ENCODE measurements at regions not wholly inside any gene's neighbourhood (a gene's known extent, or its start where the extent isn't known, plus 50 kb on each side); places are given as distances from the start of the nearest gene placed in this dataset.

DNA sequence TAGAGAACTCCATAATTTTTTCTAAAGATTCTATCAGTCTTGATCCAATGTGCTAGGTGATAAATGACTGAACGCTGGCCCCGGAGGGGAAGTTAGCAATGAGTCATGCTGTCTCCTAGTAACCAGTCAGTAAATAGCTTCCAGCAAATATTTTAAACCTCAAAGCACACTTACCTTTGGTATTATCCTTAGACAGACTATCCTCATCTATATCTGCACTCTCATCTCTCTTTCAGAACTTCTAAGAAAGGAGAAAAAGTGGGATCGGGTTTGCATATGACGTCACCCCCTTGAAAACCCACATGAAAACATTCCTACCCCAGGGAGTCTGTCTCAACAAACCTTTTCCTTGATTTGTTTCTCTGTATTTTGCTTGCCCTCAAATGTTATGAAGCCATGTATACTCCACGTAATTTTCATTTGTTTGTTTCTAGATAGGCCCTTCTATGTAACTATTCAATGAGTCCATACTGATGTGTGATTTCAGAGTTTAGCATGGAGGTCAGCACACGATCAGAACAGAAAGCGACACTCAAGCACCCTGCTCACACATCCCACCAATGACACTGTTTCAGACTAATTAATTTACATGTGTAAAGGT is 174.9 kb upstream of the NRP1 start:
- peaks cover 20% of the 10 kb centered on the region for H3K4me1 Mint-ChIP-seq
- H3K9me3 Mint-ChIP-seq = peaks cover 8% of the 10 kb centered on the region
- H3K27ac Mint-ChIP-seq = peak overlapping the region; percentile 38 to 81 (median 46)
- no peaks in the 10 kb centered on the region for H3K27me3 Mint-ChIP-seq (ENCODE audit: low read depth)
- no peaks in the 10 kb centered on the region for H3K36me3 Mint-ChIP-seq (ENCODE audit: low read depth)
- TF ChIP-seq, protein P1, sequence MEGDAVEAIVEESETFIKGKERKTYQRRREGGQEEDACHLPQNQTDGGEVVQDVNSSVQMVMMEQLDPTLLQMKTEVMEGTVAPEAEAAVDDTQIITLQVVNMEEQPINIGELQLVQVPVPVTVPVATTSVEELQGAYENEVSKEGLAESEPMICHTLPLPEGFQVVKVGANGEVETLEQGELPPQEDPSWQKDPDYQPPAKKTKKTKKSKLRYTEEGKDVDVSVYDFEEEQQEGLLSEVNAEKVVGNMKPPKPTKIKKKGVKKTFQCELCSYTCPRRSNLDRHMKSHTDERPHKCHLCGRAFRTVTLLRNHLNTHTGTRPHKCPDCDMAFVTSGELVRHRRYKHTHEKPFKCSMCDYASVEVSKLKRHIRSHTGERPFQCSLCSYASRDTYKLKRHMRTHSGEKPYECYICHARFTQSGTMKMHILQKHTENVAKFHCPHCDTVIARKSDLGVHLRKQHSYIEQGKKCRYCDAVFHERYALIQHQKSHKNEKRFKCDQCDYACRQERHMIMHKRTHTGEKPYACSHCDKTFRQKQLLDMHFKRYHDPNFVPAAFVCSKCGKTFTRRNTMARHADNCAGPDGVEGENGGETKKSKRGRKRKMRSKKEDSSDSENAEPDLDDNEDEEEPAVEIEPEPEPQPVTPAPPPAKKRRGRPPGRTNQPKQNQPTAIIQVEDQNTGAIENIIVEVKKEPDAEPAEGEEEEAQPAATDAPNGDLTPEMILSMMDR (IDR thresholded peaks at IDR 0.05; ENCODE audit: unreplicated experiment in 3 of 3) = no peak
- H3K4me3 Mint-ChIP-seq = no peak overlapping the region

DNA sequence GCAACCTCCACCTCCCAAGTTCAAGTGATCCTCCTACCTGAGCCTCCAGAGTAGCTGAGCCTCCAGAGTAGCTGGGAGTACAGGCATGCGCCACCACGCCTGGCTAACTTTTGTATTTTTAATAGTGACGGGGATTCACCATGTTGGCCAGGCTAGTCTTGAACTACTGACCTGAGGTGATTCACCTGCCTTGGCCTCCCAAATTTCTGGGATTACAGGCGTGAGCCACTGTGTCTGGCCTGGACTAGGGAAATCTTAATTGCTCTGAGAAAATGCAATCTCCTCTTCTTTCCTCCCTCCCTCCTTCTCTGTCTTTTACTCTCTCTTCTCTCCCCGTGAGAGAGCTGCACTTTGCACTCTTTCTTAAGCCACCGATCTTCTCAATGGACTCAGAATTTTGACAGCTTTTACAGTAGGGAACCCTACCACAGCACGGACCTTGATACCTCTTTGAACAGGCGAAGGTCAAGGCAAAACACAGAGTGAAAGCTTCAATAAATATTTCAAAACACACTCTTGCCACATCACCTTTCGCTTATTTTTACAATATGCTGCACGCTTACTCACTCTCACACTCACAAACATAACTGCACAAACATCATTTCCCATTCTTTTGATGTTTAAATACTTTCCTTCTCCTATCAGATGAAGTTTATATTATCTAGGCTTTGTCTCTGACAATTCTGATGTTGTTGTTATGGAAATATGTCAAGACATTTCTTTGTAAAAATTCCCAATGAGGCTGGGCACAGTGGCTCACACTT is 173.4 kb upstream of the NRP1 start:
- no peaks in the 10 kb centered on the region for H3K36me3 Mint-ChIP-seq (ENCODE audit: low read depth)
- TF ChIP-seq, protein P1 (IDR thresholded peaks at IDR 0.05; ENCODE audit: unreplicated experiment in 3 of 3) = no peak
- H3K27me3 Mint-ChIP-seq (ENCODE audit: low read depth) = no peaks in the 10 kb centered on the region
- peaks cover 14% of the 10 kb centered on the region for H3K9me3 Mint-ChIP-seq
- no peak overlapping the region for H3K4me3 Mint-ChIP-seq
- no peak overlapping the region for H3K27ac Mint-ChIP-seq
- peaks cover 20% of the 10 kb centered on the region for H3K4me1 Mint-ChIP-seq

GRCh38 chr10:33506838-33507661 is 172.6 kb upstream of the NRP1 start:
- no peak overlapping the region for H3K4me3 Mint-ChIP-seq
- peaks cover 4% of the 10 kb centered on the region for H3K36me3 Mint-ChIP-seq (ENCODE audit: low read depth)
- peaks cover 5% of the 10 kb centered on the region for H3K27me3 Mint-ChIP-seq (ENCODE audit: low read depth)
- TF ChIP-seq, protein P1 (IDR thresholded peaks at IDR 0.05; ENCODE audit: unreplicated experiment in 3 of 3) = no peak
- peaks cover 20% of the 10 kb centered on the region for H3K4me1 Mint-ChIP-seq
- peak overlapping the region in 1 of 3 experiments; percentile 2 for H3K27ac Mint-ChIP-seq
- H3K9me3 Mint-ChIP-seq = peaks cover 20% of the 10 kb centered on the region

GRCh38 chr10:33506391-33506790 is 171.9 kb upstream of the NRP1 start:
- Mint-ChIP-seq H3K27ac (peak overlapping the region in 1 of 3 experiments; percentile 2), H3K9me3 (peaks cover 23% of the 10 kb centered on the region), H3K27me3 (ENCODE audit: low read depth) (peaks cover 5% of the 10 kb centered on the region), H3K36me3 (ENCODE audit: low read depth) (peaks cover 4% of the 10 kb centered on the region), H3K4me3 (no peak overlapping the region), H3K4me1 (peaks cover 20% of the 10 kb centered on the region)
- TF ChIP-seq, protein P1 (IDR thresholded peaks at IDR 0.05; ENCODE audit: unreplicated experiment in 3 of 3) = no peak

DNA sequence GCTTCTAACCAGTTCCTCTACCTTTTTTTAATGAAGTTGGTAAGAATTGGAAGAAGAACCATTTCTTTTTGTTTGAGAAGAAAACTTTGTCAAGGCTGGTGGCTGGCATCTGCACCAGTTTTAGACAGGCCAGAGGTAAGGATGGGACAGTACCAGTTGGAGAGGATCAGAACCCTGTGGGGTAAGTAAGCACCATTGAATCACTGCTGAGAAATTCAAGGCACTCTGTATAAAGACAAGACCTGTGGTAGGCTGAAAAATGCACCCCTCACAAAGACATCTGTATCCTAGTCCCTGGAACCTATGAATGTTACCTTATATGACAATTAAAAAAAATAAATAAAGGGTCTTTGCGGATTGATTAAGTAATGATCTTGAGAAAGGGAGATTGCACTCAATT is 166.7 kb upstream of the NRP1 start:
- Mint-ChIP-seq H3K9me3 (peaks cover 27% of the 10 kb centered on the region), H3K4me1 (peaks cover 23% of the 10 kb centered on the region), H3K27ac (no peak overlapping the region), H3K4me3 (no peak overlapping the region), H3K36me3 (ENCODE audit: low read depth) (peaks cover 12% of the 10 kb centered on the region), H3K27me3 (ENCODE audit: low read depth) (peaks cover 5% of the 10 kb centered on the region)
- TF ChIP-seq, protein P1 (IDR thresholded peaks at IDR 0.05; ENCODE audit: unreplicated experiment in 3 of 3) = no peak

Data from nephron (organoid).